K562 (cell line): ENCODE measurements at regions not wholly inside any gene's neighbourhood (a gene's known extent, or its start where the extent isn't known, plus 50 kb on each side); places are given as distances from the start of the nearest gene placed in this dataset.

ENCODE experiments used
- E2F1 ChIP-seq: sonication (generic); formaldehyde crosslinking; IDR thresholded peaks from 2 replicates; pipeline ENCODE4 v1.8.1; 2023; ENCODE audit warnings: mild to moderate bottlenecking, missing genetic modification reagents, moderate library complexity
- GABPB1 ChIP-seq: sonication (generic); formaldehyde crosslinking; IDR thresholded peaks from 2 replicates; pipeline ENCODE4 v1.8.0; 2022; ENCODE audit warnings: mild to moderate bottlenecking, missing genetic modification reagents
- IRF1 ChIP-seq: sonication (generic); formaldehyde crosslinking; IDR thresholded peaks from 2 replicates; pipeline ENCODE4 v1.8.0; 2022; ENCODE audit warnings: missing genetic modification reagents, mild to moderate bottlenecking, borderline replicate concordance
- JUN ChIP-seq, 2 experiments: sonication (generic) in 1 of 2; formaldehyde crosslinking in 1 of 2; IDR thresholded peaks; 2 replicates each; pipeline versions ENCODE4 v1.6.1 to v1.8.0; 2012 to 2022; ENCODE audit warnings: borderline replicate concordance in 2 of 2, mild to moderate bottlenecking in 2 of 2, improper control_type of control experiment in 1 of 2, low read depth in 1 of 2, low read length in 1 of 2, missing genetic modification reagents in 1 of 2
- NCOR1 ChIP-seq: fragments of 450-650 bp; IDR thresholded peaks from 2 replicates; pipeline ENCODE4 v1.6.1; 2016; ENCODE audit warnings: mild to moderate bottlenecking, moderate library complexity
- NR3C1 ChIP-seq: sonication (generic); formaldehyde crosslinking; IDR thresholded peaks from 2 replicates; pipeline ENCODE4 v1.8.1; 2022; ENCODE audit warnings: missing genetic modification reagents
- POLR2A ChIP-seq: fragments of 450-650 bp; conservative IDR thresholded peaks from 2 replicates; pipeline ENCODE4 v1.6.1; 2016
- ZNF592 ChIP-seq: fragments of 450-650 bp; IDR thresholded peaks from 2 replicates; pipeline ENCODE4 v1.6.1; 2017; ENCODE audit warnings: antibody characterized with exemption, mild to moderate bottlenecking

GRCh38 chr2:103743195-103743594 is 981.4 kb downstream of the TMEM182 start:
- TF ChIP-seq JUN (IDR thresholded peaks at IDR 0.05; ENCODE audit: borderline replicate concordance, low read depth, low read length) (no peak), JUN (CRISPR knock-in tag; IDR thresholded peaks at IDR 0.05; ENCODE audit: borderline replicate concordance) (no peak), NCOR1 (no peak), IRF1 (CRISPR knock-in tag) (no peak), NR3C1 (CRISPR knock-in tag) (no peak), ZNF592 (no peak), E2F1 (CRISPR knock-in tag) (no peak), GABPB1 (CRISPR knock-in tag) (no peak), POLR2A (no peak)
